ENCODE measurements at regions not wholly inside any gene's neighbourhood (a gene's known extent, or its start where the extent isn't known, plus 50 kb on each side); places are given as distances from the start of the nearest gene placed in this dataset.

- Histone ChIP-seq H3K4me3 (no peak overlapping the region), H3K9me3 (no peaks in the 10 kb centered on the region), H3K4me1 (no peaks in the 10 kb centered on the region), H3K27me3 (no peaks in the 10 kb centered on the region), H3K36me3 (no peaks in the 10 kb centered on the region), H3K27ac (no peak overlapping the region)
- WGBS: 52% methylated on average over 10 of the region's 10 CpGs
- peak in 1 of 2 donors; percentile 47 for DNase-seq (ENCODE audit: low spot score in 2 of 2)
- TF ChIP-seq POLR2A (IDR thresholded peaks at IDR 0.05) (no peak), EP300 (IDR thresholded peaks at IDR 0.05) (no peak)
Observed at GRCh38 chr22:26845021-26845743, 187.8 kb downstream of the MIAT start.

DNA sequence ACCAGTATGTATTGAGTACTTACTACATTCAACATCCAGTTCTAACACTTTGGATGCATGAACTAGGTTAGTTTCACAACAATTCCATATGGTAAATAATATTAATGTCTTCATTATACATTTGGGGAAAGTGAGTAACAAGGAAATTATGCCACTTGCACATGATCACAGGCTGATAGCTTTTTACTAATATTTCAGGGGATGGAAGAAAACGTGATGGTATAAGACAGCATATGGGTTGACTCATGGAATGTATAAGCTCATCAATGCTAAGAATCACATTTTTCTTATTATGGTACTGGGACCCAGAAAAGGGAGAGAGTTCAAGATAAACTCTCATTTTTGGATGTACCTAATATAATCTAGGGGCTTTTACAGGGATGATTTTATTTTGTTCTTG is 188.7 kb downstream of the MIAT start:
- Histone ChIP-seq H3K4me3 (no peak overlapping the region), H3K27ac (no peak overlapping the region), H3K27me3 (no peaks in the 10 kb centered on the region), H3K9me3 (no peaks in the 10 kb centered on the region), H3K4me1 (no peaks in the 10 kb centered on the region), H3K36me3 (no peaks in the 10 kb centered on the region)
- DNase-seq (ENCODE audit: low spot score in 2 of 2): no peak
- WGBS: 86% methylated on average over 1 of the region's 1 CpG
- no peak for TF ChIP-seq EP300 (IDR thresholded peaks at IDR 0.05)
- TF ChIP-seq POLR2AphosphoS5 (IDR thresholded peaks at IDR 0.05): no peak
- TF ChIP-seq CTCF (IDR thresholded peaks at IDR 0.05): no peak
- TF ChIP-seq POLR2A (IDR thresholded peaks at IDR 0.05): no peak

- Histone ChIP-seq H3K4me3 (no peak overlapping the region), H3K36me3 (no peaks in the 10 kb centered on the region), H3K9me3 (no peaks in the 10 kb centered on the region), H3K4me1 (no peaks in the 10 kb centered on the region), H3K27ac (no peak overlapping the region), H3K27me3 (no peaks in the 10 kb centered on the region)
- DNase-seq (ENCODE audit: low spot score in 2 of 2): peak in 1 of 2 donors; percentile 6
- 72% methylated on average over 2 of the region's 2 CpGs for WGBS
- TF ChIP-seq EP300 (IDR thresholded peaks at IDR 0.05): no peak
- no peak for TF ChIP-seq POLR2AphosphoS5 (IDR thresholded peaks at IDR 0.05)
- TF ChIP-seq POLR2A (IDR thresholded peaks at IDR 0.05): no peak
- no peak for TF ChIP-seq CTCF (IDR thresholded peaks at IDR 0.05)
Observed at GRCh38 chr22:26846645-26847044, 189.3 kb downstream of the MIAT start.

GRCh38 chr22:26847046-26847445 is 189.7 kb downstream of the MIAT start:
- Histone ChIP-seq H3K4me3 (no peak overlapping the region), H3K27ac (no peak overlapping the region), H3K27me3 (no peaks in the 10 kb centered on the region), H3K4me1 (no peaks in the 10 kb centered on the region), H3K36me3 (no peaks in the 10 kb centered on the region), H3K9me3 (no peaks in the 10 kb centered on the region)
- no peak for TF ChIP-seq POLR2AphosphoS5 (IDR thresholded peaks at IDR 0.05)
- no peak for TF ChIP-seq EP300 (IDR thresholded peaks at IDR 0.05)
- no peak for TF ChIP-seq CTCF (IDR thresholded peaks at IDR 0.05)
- TF ChIP-seq POLR2A (IDR thresholded peaks at IDR 0.05): no peak
- 62% methylated on average over 5 of the region's 5 CpGs for WGBS
- peak in 1 of 2 donors; percentile 24 for DNase-seq (ENCODE audit: low spot score in 2 of 2)

DNA sequence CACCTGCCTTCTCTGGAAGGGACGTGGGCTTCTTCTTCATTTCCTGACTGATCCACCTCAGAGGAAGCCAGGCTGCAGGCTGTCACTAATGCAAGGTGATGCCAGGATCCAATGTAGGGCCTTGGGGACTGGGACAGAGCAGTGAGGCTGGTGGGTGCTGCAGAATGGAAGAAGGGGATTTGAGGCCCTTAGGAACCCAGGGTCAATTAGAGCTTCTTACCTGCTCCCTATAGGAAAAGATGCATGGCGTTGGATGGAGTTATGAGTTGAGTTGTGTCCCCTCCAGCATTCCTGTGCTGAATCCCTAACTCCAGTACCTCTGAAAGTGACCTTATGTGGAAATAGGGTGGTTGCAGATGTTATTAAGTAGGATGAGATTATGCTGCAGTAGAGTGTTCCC is 190.4 kb downstream of the MIAT start:
- DNase-seq (ENCODE audit: low spot score in 2 of 2): peak in 1 of 2 donors; percentile 13
- WGBS: 100% methylated on average over 2 of the region's 2 CpGs

GRCh38 chr22:26848244-26848920 is 191.0 kb downstream of the MIAT start:
- 80% methylated on average over 9 of the region's 9 CpGs for WGBS
- Histone ChIP-seq H3K27ac (no peak overlapping the region), H3K27me3 (no peaks in the 10 kb centered on the region), H3K4me1 (no peaks in the 10 kb centered on the region), H3K9me3 (no peaks in the 10 kb centered on the region), H3K36me3 (no peaks in the 10 kb centered on the region), H3K4me3 (no peak overlapping the region)
- DNase-seq (ENCODE audit: low spot score in 2 of 2): no peak
- no peak for TF ChIP-seq CTCF (IDR thresholded peaks at IDR 0.05)
- no peak for TF ChIP-seq EP300 (IDR thresholded peaks at IDR 0.05)
- no peak for TF ChIP-seq POLR2AphosphoS5 (IDR thresholded peaks at IDR 0.05)
- no peak for TF ChIP-seq POLR2A (IDR thresholded peaks at IDR 0.05)

More for the DNA sequence above, 190.4 kb downstream of the MIAT start:
- TF ChIP-seq EP300 (IDR thresholded peaks at IDR 0.05) (no peak), POLR2A (IDR thresholded peaks at IDR 0.05) (no peak)
- H3K4me1 ChIP-seq: no peaks in the 10 kb centered on the region
- no peaks in the 10 kb centered on the region for H3K9me3 ChIP-seq
- no peak overlapping the region for H3K27ac ChIP-seq
- no peaks in the 10 kb centered on the region for H3K27me3 ChIP-seq
- no peaks in the 10 kb centered on the region for H3K36me3 ChIP-seq
- H3K4me3 ChIP-seq: no peak overlapping the region

All from suprapubic skin (tissue), 4 donors.